Heart left ventricle (tissue), 16 donors: ENCODE measurements at regions not wholly inside any gene's neighbourhood (a gene's known extent, or its start where the extent isn't known, plus 50 kb on each side); places are given as distances from the start of the nearest gene placed in this dataset.
"Not testable (repeated sequence)": the region's sequence is repeated elsewhere in the genome, so short reads cannot be mapped to it uniquely, and the experiment has no call there.

Experiments used
- ATAC-seq, 4 donors: fragments of 200-7000 bp; cut with Tn5 transposase; one replicate each; pipeline ENCODE4 v1.9.1; 2020 to 2022; ENCODE audit warnings: moderate library complexity in 4 of 4, mild to moderate bottlenecking in 3 of 4, moderate number of reproducible peaks in 1 of 4
- DNase-seq, 5 donors: peaks; one replicate each; pipeline ENCODE4 v3.0.0-alpha.2; 2020
- H3K27ac ChIP-seq, 12 donors: fragments of 200-600 bp; sonication (generic) in 4 of 12; one replicate each; pipeline versions ENCODE4 v1.5.0 to v1.8.0; 2016 to 2022; ENCODE audit warnings: mild to moderate bottlenecking in 2 of 12
- H3K27me3 ChIP-seq, 9 donors: fragments of 200-600 bp; sonication (generic) in 2 of 9; one replicate each; pipeline versions ENCODE4 v1.5.1 to v1.8.0; 2016 to 2022; ENCODE audit warnings: mild to moderate bottlenecking in 3 of 9
- H3K36me3 ChIP-seq, 9 donors: fragments of 200-600 bp; sonication (generic) in 2 of 9; one replicate each; pipeline versions ENCODE4 v1.5.0 to v1.8.0; 2018 to 2022; ENCODE audit warnings: mild to moderate bottlenecking in 2 of 9
- H3K4me1 ChIP-seq, 12 donors: fragments of 200-600 bp; sonication (generic) in 4 of 12; one replicate each; pipeline versions ENCODE4 v1.5.0 to v1.8.0; 2016 to 2022; ENCODE audit warnings: mild to moderate bottlenecking in 3 of 12
- H3K4me3 ChIP-seq, 12 donors: fragments of 200-600 bp; sonication (generic) in 4 of 12; one replicate each; pipeline versions ENCODE4 v1.5.0 to v1.8.0; 2017 to 2022; ENCODE audit warnings: mild to moderate bottlenecking in 9 of 12, moderate library complexity in 4 of 12
- H3K9me3 ChIP-seq, 12 donors: fragments of 200-600 bp; sonication (generic) in 4 of 12; one replicate each; pipeline versions ENCODE4 v1.5.0 to v1.8.0; 2016 to 2022; ENCODE audit warnings: mild to moderate bottlenecking in 1 of 12
- CTCF ChIP-seq, 12 donors: fragments of 200-600 bp; sonication (generic) in 4 of 12; IDR thresholded peaks; one replicate each; pipeline versions ENCODE4 v1.5.0 to v1.8.0; 2018 to 2022; ENCODE audit warnings: antibody characterized with exemption in 12 of 12, mild to moderate bottlenecking in 5 of 12
- POLR2A ChIP-seq, 2 donors: fragments of 450-650 bp; IDR thresholded peaks; one replicate each; pipeline ENCODE4 v1.6.1; 2017; ENCODE audit warnings: antibody characterized with exemption in 2 of 2, mild to moderate bottlenecking in 2 of 2, moderate library complexity in 2 of 2
- WGBS, 4 donors: extraction: QIAGEN DNeasy Blood & Tissue Kit in 2 of 4; methylation state at CpG; one replicate each; pipeline versions ENCODE4 v1.1.5 to v1.1.7; 2013 to 2018; 5-methylcytosine and 5-hydroxymethylcytosine counted together
- intact Hi-C, 10 donors: fragments of 100-400 bp; cut with DNase I; formaldehyde crosslinking; loops; one replicate each; pipeline versions ENCODE4 v1.11.1 to v1.14.2; 2022
- donor health status: ischemic (EF 13 %, LVEDD 7.1; RV severe dilation, severe dysfunction).
- donor health status: healthy with polysubstance abuse.
- donor health status: DM: no; HTN: yes; CAD: no.
- donor health status: DM: no; HTN: no; CAD: no.
- donor health status: ischemic (EF 25% LVEDD 6.9; RV normal size, moderate dysfunction).
- donor health status: ischemic (EF 25% LVEDD 5.7; RV mildly dilated, moderate dysfunction).
- donor health status: healthy.
- donor health status: DM: yes; HTN: yes; CAD: no.
- donor health status: ischemic (EF 35%, LVEDD 5.7; RV mildly dilated, moderate dysfunction).
- donor health status: nonischemic (EF 11% LVEDD 7.7; RV severe dilation, severe dysfunction).
- donor health status: DM: yes; HTN: yes; CAD: no.
- donor health status: PGD.
- donor health status: ischemic (EF 29% LVEDD 5.4; RV normal size, mild dysfunction).
- donor health status: nonischemic (EF 23%, LVEDD 6.1; RV moderate dilation, normal function).

GRCh38 chrX:1700757-1701156, 85.9 kb downstream of the ASMT start:
- Histone ChIP-seq H3K9me3 (peaks cover 0 to 14% (median 0%) of the 10 kb centered on the region in 12 donors), H3K4me1 (no peaks in the 10 kb centered on the region), H3K27me3 (no peaks in the 10 kb centered on the region), H3K36me3 (no peaks in the 10 kb centered on the region), H3K27ac (no peak overlapping the region), H3K4me3 (no peak overlapping the region)
- TF ChIP-seq POLR2A (IDR thresholded peaks at IDR 0.05) (no peak), CTCF (IDR thresholded peaks at IDR 0.05) (no peak)
- intact Hi-C loops = no loop called here
- ATAC-seq = no peak
- DNase-seq = no peak
- 77 to 83% (median 79%) methylated on average over 11 of the region's 11 CpGs for WGBS, 4 donors

- H3K4me1 ChIP-seq, intact Hi-C loops, H3K27me3 ChIP-seq, H3K4me3 ChIP-seq, H3K27ac ChIP-seq, DNase-seq, ATAC-seq, H3K36me3 ChIP-seq: not testable (repeated sequence)
- H3K9me3 ChIP-seq = peaks cover 0 to 14% (median 0%) of the 10 kb centered on the region in 12 donors
- 82 to 91% (median 84%) methylated on average over 10 to 15 of the region's 15 CpGs for WGBS, 4 donors
Measured at GRCh38 chrX:1701396-1701901, 86.6 kb downstream of the ASMT start.

GRCh38 chrX:1702142-1702541, 87.3 kb downstream of the ASMT start:
- H3K4me1 ChIP-seq, H3K27me3 ChIP-seq, intact Hi-C loops, H3K27ac ChIP-seq, H3K4me3 ChIP-seq, H3K36me3 ChIP-seq, DNase-seq, ATAC-seq: not testable (repeated sequence)
- WGBS, 4 donors = 80 to 98% (median 92%) methylated on average over 4 to 12 of the region's 12 CpGs
- peaks cover 0 to 14% (median 0%) of the 10 kb centered on the region in 12 donors for H3K9me3 ChIP-seq

GRCh38 chrX:1702557-1702956, 87.7 kb downstream of the ASMT start:
- DNase-seq, H3K27ac ChIP-seq, H3K4me3 ChIP-seq, intact Hi-C loops, H3K4me1 ChIP-seq, H3K27me3 ChIP-seq, ATAC-seq, H3K36me3 ChIP-seq: not testable (repeated sequence)
- peaks cover 0 to 14% (median 0%) of the 10 kb centered on the region in 12 donors for H3K9me3 ChIP-seq
- 87 to 91% (median 88%) methylated on average over 9 to 14 of the region's 14 CpGs for WGBS, 4 donors

GRCh38 chrX:1709277-1709676, 94.4 kb downstream of the ASMT start:
- H3K36me3 ChIP-seq, ATAC-seq, DNase-seq, H3K9me3 ChIP-seq, H3K27me3 ChIP-seq, H3K4me1 ChIP-seq, intact Hi-C loops, H3K27ac ChIP-seq, H3K4me3 ChIP-seq: not testable (repeated sequence)
- WGBS, 4 donors = 91 to 97% (median 94%) methylated on average over 19 to 23 of the region's 25 CpGs

GRCh38 chrX:1713296-1713695, 98.4 kb downstream of the ASMT start:
- no peak overlapping the region for H3K27ac ChIP-seq
- no peaks in the 10 kb centered on the region for H3K27me3 ChIP-seq
- no peak for ATAC-seq
- no peaks in the 10 kb centered on the region for H3K4me1 ChIP-seq
- intact Hi-C loops = no loop called here
- 69 to 81% (median 75%) methylated on average over 2 of the region's 2 CpGs for WGBS, 4 donors
- H3K4me3 ChIP-seq = no peak overlapping the region
- H3K9me3 ChIP-seq = peaks cover 0 to 9% (median 0%) of the 10 kb centered on the region in 12 donors
- no peak for DNase-seq
- no peaks in the 10 kb centered on the region for H3K36me3 ChIP-seq
- TF ChIP-seq CTCF (IDR thresholded peaks at IDR 0.05) (no peak), POLR2A (IDR thresholded peaks at IDR 0.05) (no peak)
